GM18870 (cell line): ENCODE measurements at regions not wholly inside any gene's neighbourhood (a gene's known extent, or its start where the extent isn't known, plus 50 kb on each side); places are given as distances from the start of the nearest gene placed in this dataset.

Experiments
- ATAC-seq: cut with Tn5 transposase; IDR thresholded peaks from one replicate; pipeline ENCODE4 v1.9.1; 2021; ENCODE audit warnings: moderate library complexity; ENCODE audit not compliant: unreplicated experiment

DNA sequence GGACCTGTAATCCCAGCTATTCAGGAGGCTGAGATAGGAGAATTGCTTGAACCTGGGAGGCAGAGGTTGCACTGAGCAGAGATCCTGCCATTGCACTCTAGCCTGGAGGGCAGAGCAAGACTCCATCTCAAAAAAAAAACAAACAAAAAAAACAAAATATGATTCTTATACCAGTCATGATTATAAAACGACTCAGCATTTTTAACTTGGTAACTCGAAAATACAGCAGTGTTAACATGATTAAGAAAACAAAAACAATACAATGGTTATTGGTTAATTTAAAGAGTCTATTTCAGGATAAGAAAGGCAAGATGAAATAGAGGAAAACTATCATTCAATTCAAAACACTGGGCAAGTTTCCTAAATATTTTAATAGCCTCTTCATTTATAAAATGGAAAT, 865.3 kb downstream of the PCDH7 start:
- ATAC-seq, result no peak

- ATAC-seq, result no peak
These were observed 872.1 kb downstream of the PCDH7 start for GRCh38 chr4:31592293-31592692.

DNA sequence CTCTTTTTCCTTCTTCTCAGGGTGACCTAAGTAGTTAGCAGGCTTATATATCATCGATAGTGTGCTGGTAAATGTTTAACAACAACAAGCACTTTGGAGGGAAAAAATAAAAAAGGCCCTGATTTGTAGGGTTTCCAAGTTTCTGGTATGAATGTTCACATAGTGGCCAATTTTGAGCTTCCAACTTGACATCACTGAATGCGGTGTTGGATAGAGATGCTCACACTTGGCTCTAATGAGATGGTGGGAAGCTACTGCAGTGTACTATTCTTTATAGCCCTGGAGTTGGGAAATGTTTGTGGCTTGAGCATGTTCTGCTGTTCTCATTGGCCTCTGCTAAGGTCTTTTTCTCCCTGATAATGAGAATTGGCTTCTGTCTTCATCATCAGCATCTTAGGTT, 875.3 kb downstream of the PCDH7 start:
- no peak for ATAC-seq

DNA sequence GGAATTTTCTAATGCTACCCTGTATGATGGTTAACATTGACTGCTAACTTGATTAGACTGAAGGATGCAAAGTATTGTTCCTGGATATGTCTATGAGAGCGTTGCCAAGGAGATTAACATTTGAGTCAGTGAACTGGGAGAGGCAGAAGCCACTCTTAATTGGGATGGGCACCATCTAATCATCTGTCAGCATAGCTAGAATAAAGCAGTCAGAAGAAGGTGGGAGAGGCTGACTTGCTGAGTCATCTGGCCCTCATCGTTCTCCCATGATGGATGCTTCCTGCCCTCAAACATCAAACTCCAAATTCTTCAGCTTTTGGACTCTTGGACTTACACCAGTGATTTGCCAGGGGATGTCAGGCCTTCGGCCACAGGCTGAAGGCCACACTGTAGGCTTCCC, 878.5 kb downstream of the PCDH7 start:
- no peak for ATAC-seq

DNA sequence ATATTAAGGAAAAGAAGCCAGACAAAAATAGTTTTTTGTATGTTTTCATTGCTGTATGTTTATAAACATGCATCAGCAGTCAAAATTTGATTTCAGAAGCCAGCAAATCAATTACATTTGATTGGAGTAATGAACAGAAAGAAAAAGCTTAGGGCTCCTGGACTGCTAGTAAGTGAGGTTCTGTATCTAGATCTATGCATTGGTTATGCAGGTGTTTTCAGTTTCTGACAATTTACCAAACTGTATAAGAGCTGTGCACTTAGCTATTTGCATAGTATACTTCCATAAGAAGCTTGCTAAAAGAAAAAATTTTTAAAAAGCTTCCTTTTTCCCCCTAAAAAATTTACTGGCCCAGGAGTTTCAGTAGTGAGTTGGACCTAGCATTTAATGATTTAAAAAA, 881.6 kb downstream of the PCDH7 start:
- ATAC-seq, result no peak

GRCh38 chr4:31613946-31614623, 893.9 kb downstream of the PCDH7 start:
- no peak for ATAC-seq

DNA sequence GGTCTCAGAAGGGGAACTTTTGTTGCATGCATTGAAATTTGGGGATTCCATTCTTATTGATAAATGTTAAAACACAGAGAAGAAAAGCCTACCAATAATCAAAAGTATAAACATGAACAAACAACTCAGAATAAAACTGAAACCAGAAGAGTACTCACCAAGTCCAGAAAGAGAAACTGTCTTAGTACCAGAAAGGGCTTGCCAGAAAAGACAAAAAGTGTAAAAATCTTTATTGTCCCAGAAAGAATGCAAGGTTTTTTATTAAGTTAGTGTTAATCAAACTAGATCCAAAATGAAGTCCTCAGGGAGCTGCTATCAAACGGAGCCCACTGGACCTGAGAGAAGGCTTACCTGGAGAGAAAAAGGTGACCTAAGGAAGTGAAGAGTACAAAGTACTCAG, 897.5 kb downstream of the PCDH7 start:
- no peak for ATAC-seq

DNA sequence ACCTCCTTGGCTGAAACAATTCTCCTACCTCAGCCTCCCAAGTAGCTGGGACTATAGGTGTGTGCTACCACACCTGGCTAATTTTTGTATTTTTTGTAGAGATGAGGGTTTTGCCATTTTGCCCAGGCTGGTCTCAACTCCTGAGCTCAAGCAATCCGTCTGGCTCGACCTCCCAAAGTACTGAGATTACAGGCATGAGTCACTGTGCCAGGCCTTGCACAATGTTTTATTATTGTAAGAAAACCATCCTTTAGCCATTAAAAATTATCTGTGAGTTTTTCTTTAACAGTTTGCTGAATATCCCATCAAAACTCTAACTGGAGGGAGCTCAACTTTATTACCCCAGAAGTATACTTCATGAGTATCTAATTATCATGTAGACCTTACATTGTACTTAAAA, 900.3 kb downstream of the PCDH7 start:
- ATAC-seq, result no peak

GRCh38 chr4:31645236-31645635, 925.1 kb downstream of the PCDH7 start:
- ATAC-seq, result no peak

- no peak for ATAC-seq
These were observed 927.6 kb downstream of the PCDH7 start for GRCh38 chr4:31647786-31648185.

GRCh38 chr4:31649878-31650277, 929.7 kb downstream of the PCDH7 start:
- ATAC-seq, result no peak

DNA sequence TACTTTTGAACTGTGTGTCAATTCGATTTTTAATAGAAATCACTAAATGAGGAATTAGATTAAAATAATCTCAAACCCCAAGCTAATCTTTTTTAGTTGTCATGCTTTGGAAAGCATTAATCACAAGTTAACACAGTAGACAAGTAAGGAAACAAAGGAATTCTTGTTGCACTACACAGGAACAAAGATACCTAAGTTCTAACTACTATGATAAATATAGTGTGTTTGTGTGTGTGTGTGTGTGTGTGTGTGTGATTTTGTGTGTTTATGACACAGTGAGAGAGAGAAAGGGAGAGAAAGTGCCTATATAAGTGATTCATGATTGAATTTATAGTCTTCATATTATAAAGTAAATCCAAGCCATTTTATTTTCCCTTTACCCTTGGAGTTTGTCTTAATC, 931.4 kb downstream of the PCDH7 start:
- ATAC-seq, result no peak

DNA sequence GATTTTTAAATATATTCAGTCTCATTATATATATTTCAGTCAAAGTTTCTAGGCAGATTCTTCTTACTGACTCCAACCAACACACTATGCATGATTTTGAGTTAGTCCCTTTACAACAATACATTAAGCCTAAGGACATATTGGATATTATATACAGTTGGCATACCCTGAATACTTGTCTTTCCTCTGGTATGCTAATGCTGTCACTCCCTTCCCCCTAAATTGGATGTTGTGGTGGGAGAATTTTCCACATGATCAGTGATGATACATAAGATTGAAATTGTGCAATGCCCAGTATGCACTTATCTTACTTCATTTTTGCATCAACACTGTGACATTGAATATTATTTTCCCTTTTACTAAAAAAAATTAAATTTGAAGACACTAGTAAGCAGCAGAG, 935.2 kb downstream of the PCDH7 start:
- ATAC-seq, result no peak

- no peak for ATAC-seq
These were observed 937.8 kb downstream of the PCDH7 start for GRCh38 chr4:31657859-31658570.

- ATAC-seq, result no peak
These were observed 940.7 kb downstream of the PCDH7 start for GRCh38 chr4:31660916-31661315.

- ATAC-seq, result no peak
These were observed 942.8 kb downstream of the PCDH7 start for GRCh38 chr4:31662951-31663350.

- ATAC-seq, result no peak
These were observed 947.5 kb downstream of the PCDH7 start for GRCh38 chr4:31667686-31668085.

GRCh38 chr4:31674313-31674947, 954.3 kb downstream of the PCDH7 start:
- ATAC-seq, result no peak

DNA sequence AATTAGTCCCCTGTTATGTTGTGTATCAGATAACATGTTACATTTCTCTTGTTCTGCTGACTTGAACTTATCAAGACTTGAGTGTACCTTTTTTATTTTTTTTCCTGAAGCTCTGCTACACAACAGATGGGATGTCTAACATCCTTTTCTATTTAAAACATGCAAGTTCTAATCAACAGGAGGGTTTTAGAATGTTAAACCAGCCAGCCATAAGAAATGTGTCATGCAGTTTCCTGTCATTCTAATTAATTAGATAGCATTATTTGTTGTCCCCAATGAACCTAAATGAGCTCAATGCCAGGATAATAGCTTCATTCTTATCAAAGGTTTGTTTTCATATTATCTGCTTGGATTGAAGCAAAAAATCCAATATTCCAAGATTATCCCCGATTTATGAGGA, 958.2 kb downstream of the PCDH7 start:
- no peak for ATAC-seq

- no peak for ATAC-seq
These were observed 962.6 kb downstream of the PCDH7 start for GRCh38 chr4:31682796-31683195.

DNA sequence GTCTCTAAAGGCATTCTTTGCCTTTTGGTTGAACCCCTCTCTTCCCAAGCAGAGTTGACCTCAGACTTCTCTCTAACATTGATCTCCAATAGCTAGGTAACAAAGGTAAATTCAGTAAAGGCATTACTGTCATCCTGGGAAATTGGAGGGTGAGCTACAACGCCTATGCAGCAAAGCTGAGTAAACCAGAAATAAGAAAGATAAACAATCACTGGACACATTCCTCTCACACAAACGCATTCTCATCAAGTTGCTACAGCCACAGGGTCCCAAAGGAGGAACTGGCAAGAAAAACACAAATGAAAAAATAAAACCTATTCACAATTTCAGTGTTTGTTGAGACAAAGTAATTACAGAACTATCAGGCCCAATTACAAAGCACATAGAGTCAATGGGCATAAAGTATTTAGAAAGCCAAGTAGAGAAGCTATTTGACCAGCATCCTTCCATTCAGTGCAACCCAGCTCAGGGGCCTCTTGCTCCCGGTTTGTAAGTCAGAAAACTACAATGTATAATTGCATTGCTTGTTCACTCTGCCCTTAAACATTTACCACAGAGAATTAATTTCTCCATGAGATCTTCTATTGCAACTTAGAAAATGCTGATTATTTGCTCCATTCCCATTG, 967.7 kb downstream of the PCDH7 start:
- no peak for ATAC-seq

DNA sequence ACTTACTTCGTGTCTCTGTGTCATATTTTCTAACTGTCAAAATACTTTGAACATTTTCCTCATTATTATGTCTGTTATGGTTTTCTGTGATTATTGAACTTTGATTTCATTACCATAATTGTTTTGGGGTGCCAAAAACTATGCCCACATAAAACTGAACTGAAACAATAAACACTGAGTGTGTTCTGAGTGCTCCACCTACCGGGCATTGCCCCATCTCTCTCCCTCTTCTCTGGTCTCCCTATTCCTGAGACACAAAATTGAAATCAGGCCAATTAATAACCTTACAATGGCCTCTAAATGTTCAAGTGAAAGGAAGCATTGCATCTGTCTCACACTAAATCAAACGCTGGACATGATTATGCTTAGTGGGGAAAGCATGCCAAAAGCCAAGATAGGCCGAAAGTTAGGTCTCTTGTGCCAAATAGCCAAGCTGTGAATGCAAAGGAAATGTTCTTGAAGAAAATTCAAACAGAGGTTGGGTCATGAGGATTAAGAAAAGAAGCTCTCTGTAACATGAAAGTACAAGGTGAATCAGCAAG, 972.3 kb downstream of the PCDH7 start:
- ATAC-seq, result no peak
